Osteoblast (primary cell): ENCODE measurements at regions not wholly inside any gene's neighbourhood (a gene's known extent, or its start where the extent isn't known, plus 50 kb on each side); places are given as distances from the start of the nearest gene placed in this dataset.

Experiments
- DNase-seq: peaks from one replicate; pipeline ENCODE4 v3.0.0; 2011; ENCODE audit warnings: low spot score, mixed read lengths; ENCODE audit not compliant: insufficient read length; ENCODE audit errors: missing footprints
- H2AFZ ChIP-seq: 2 replicates; pipeline ENCODE4 v1.6.0; 2011; ENCODE audit warnings: mild to moderate bottlenecking, low read length
- H3K27ac ChIP-seq: 2 replicates; pipeline ENCODE4 v1.5.1; 2011; ENCODE audit warnings: mild to moderate bottlenecking, low read depth, low read length, moderate library complexity
- H3K27me3 ChIP-seq: 2 replicates; pipeline ENCODE4 v1.6.0; 2012; ENCODE audit warnings: mild to moderate bottlenecking, control low read depth, inconsistent platforms, low read length, moderate library complexity; ENCODE audit not compliant: insufficient read depth
- H3K36me3 ChIP-seq: 2 replicates; pipeline ENCODE4 v1.5.1; 2011; ENCODE audit warnings: mild to moderate bottlenecking, low read length, control low read depth, moderate library complexity; ENCODE audit not compliant: insufficient read depth
- H3K4me1 ChIP-seq: 2 replicates; pipeline ENCODE4 v1.5.1; 2011; ENCODE audit warnings: mild to moderate bottlenecking, low read length, control low read depth, moderate library complexity; ENCODE audit not compliant: insufficient read depth
- H3K4me2 ChIP-seq: 2 replicates; pipeline ENCODE4 v1.6.0; 2011; ENCODE audit warnings: mild to moderate bottlenecking, low read length; ENCODE audit not compliant: insufficient read depth
- H3K4me3 ChIP-seq: fragments of 200-600 bp; sonication (generic); 3 replicates; pipeline ENCODE4 v1.5.1; 2012; ENCODE audit warnings: mild to moderate bottlenecking, low read length, inconsistent platforms; ENCODE audit not compliant: insufficient read depth
- H3K79me2 ChIP-seq: 2 replicates; pipeline ENCODE4 v1.6.0; 2012; ENCODE audit warnings: mild to moderate bottlenecking, low read length, control low read depth, inconsistent platforms; ENCODE audit not compliant: insufficient read depth
- H3K9me3 ChIP-seq: 2 replicates; pipeline ENCODE4 v1.5.1; 2011; ENCODE audit warnings: low read depth, low read length, control low read depth
- H4K20me1 ChIP-seq: 2 replicates; pipeline ENCODE4 v1.6.0; 2012; ENCODE audit warnings: mild to moderate bottlenecking, low read length, control low read depth; ENCODE audit not compliant: insufficient read depth
- TF ChIP-seq, protein P1 (sequence below): IDR thresholded peaks from 2 replicates; pipeline ENCODE4 v1.5.1; 2011; ENCODE audit warnings: mild to moderate bottlenecking, low read depth, low read length, moderate library complexity; ENCODE audit errors: extremely low read depth

DNA sequence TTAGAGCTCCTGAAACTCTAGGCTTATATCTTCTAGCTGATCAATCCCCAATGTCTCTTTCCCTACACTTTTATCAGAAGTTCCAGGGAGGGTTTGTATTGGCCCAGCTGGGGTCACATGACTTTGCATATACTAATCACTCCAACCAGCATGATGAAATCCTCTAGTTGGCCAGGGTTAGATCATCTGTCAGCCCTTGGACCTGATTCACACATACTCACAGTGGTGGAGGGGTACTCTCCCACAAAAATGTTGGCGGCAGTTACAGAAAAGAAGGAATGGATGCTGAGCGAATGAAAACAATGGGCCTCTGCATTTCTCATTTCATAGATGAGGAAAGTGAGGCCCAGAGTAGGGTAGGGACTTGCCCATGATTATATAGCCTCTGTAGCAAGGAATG is 151.1 kb downstream of the PJA1 start:
- TF ChIP-seq, protein P1, sequence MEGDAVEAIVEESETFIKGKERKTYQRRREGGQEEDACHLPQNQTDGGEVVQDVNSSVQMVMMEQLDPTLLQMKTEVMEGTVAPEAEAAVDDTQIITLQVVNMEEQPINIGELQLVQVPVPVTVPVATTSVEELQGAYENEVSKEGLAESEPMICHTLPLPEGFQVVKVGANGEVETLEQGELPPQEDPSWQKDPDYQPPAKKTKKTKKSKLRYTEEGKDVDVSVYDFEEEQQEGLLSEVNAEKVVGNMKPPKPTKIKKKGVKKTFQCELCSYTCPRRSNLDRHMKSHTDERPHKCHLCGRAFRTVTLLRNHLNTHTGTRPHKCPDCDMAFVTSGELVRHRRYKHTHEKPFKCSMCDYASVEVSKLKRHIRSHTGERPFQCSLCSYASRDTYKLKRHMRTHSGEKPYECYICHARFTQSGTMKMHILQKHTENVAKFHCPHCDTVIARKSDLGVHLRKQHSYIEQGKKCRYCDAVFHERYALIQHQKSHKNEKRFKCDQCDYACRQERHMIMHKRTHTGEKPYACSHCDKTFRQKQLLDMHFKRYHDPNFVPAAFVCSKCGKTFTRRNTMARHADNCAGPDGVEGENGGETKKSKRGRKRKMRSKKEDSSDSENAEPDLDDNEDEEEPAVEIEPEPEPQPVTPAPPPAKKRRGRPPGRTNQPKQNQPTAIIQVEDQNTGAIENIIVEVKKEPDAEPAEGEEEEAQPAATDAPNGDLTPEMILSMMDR: no peak
- Histone ChIP-seq H3K36me3 (no peaks in the 10 kb centered on the region), H3K4me3 (no peak overlapping the region), H3K9me3 (peaks cover 3% of the 10 kb centered on the region), H3K27ac (no peak overlapping the region), H2AFZ (no peak overlapping the region), H3K4me1 (peaks cover 4% of the 10 kb centered on the region), H3K27me3 (peaks cover 13% of the 10 kb centered on the region), H4K20me1 (no peaks in the 10 kb centered on the region), H3K79me2 (no peaks in the 10 kb centered on the region), H3K4me2 (no peak overlapping the region)
- peak; percentile 80 for DNase-seq

DNA sequence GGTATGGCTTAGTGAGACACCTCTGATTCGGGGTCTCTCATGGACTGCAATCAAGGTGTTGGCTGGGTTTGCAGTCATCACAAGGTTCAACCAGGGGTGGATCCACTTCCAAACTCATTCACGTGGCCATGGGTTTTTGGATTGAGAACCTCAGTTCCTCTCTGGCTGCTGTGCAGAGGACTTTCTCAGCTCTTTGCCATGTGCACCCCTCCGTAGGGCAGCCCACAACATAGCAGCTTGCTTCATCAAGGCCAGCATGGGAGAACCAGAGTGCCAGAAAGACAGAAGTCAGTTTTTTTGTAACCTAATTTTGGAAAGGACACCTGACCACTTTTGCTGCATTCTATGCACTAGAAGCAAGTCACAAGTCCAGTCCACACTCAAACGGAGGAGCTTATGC is 154.9 kb downstream of the PJA1 start:
- Histone ChIP-seq H4K20me1 (no peaks in the 10 kb centered on the region), H3K36me3 (no peaks in the 10 kb centered on the region), H2AFZ (no peak overlapping the region), H3K4me3 (no peak overlapping the region), H3K79me2 (no peaks in the 10 kb centered on the region), H3K4me2 (no peak overlapping the region), H3K27me3 (peaks cover 35% of the 10 kb centered on the region), H3K27ac (no peak overlapping the region), H3K9me3 (peaks cover 3% of the 10 kb centered on the region), H3K4me1 (peaks cover 4% of the 10 kb centered on the region)
- TF ChIP-seq, protein P1: no peak
- no peak for DNase-seq

DNA sequence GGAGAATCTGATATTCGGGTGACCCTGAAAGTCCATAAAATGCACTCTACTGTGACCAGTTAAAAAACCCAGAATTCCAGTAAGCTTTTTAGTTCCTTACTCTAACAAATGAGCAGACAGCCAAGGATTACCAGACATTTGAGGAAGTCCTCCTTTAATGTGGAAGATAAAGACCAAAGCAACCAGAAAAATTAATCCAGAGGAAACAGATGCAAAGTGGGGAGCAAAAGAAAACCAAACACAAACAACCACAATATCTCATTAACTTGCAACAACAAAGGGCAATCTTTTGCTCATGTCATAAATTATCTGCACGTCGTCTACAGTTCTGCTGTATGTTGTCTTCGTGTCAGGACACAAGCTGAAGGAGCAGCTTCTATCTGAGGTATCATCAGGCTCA is 164.4 kb downstream of the PJA1 start:
- Histone ChIP-seq H3K79me2 (no peaks in the 10 kb centered on the region), H3K36me3 (no peaks in the 10 kb centered on the region), H3K27me3 (peaks cover 49% of the 10 kb centered on the region), H3K4me1 (peaks cover 6% of the 10 kb centered on the region), H3K4me3 (no peak overlapping the region), H3K27ac (no peak overlapping the region), H2AFZ (no peak overlapping the region), H3K9me3 (no peaks in the 10 kb centered on the region), H4K20me1 (no peaks in the 10 kb centered on the region), H3K4me2 (no peak overlapping the region)
- TF ChIP-seq, protein P1: no peak
- DNase-seq: no peak

DNA sequence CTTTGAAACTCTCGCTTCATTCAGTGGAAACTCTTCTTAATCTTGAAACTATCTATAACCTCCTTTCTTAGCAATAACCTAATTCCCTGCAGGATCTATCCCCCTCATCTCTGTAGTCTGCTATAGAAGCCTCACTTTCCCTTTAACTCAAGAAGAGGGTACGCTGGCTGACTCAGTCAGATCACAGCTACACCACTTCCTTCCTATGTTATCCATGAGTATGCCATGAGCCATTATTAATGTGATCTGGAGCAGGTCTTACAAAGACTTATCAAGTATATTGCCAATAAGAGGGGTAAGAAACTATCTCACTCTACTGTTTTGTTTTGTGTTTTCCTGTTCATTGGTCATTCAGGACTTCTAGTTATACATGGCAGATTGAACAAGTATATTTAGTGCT is 165.3 kb downstream of the PJA1 start:
- no peak overlapping the region for H3K27ac ChIP-seq
- H3K36me3 ChIP-seq: no peaks in the 10 kb centered on the region
- peaks cover 12% of the 10 kb centered on the region for H3K4me1 ChIP-seq
- no peaks in the 10 kb centered on the region for H3K79me2 ChIP-seq
- no peak for DNase-seq
- no peak overlapping the region for H3K4me2 ChIP-seq
- H3K4me3 ChIP-seq: no peak overlapping the region
- peaks cover 43% of the 10 kb centered on the region for H3K27me3 ChIP-seq
- no peaks in the 10 kb centered on the region for H3K9me3 ChIP-seq
- no peak overlapping the region for H2AFZ ChIP-seq
- H4K20me1 ChIP-seq: no peaks in the 10 kb centered on the region
- TF ChIP-seq, protein P1: no peak
